Activated T-helper 1 cell treated with anti-CD3 and anti-CD28 coated beads, Interleukin-2, amount 50 U/mL, for 16 hours (primary cell): ENCODE measurements at regions not wholly inside any gene's neighbourhood (a gene's known extent, or its start where the extent isn't known, plus 50 kb on each side); places are given as distances from the start of the nearest gene placed in this dataset.

ENCODE experiments used
- DNase-seq, 2 donors: peaks; one replicate each; pipeline ENCODE4 v3.0.0-alpha.2; 2020; ENCODE audit warnings: low read depth in 1 of 2, low spot score in 1 of 2

DNA sequence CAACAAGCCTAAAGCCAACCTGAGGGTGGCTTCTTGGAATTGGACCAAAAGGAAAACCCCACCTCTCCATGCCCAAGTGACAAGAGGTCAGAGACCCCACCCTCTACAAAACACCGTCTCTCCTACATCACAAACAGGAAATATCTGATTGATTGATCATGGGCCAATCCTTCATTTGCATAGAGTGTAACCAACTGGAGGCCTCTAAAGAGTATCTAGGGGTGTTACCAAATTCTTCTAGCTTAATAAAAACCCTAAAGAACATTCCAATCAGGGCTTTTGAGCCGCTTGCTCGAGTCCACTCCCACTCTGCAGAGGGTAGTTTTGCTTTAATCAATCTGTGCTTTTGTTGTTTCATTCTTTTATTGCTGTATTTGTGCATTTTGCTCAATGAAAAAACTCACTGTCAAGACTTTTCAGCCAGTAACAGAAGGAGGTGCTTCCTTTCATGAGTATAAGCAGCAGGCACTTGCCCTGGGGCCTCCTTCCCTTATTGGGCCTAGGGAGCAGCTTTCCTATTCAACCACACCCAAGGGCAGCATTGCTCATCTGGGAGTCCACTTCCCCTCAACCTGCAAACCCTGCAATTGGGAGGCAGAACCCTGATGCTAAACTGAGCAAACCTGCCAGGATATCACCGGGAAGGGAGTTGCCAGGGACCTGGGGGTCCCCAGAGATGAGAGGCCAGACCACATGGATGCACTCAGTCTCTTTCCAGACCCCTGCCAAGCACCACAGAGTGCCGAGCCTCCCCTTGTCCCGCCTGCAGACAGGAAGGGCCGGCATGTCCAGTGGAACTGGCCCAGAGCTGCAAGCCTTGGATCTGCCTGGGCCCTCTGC, 154.3 kb upstream of the VSTM2B start:
- DNase-seq, result no peak

DNA sequence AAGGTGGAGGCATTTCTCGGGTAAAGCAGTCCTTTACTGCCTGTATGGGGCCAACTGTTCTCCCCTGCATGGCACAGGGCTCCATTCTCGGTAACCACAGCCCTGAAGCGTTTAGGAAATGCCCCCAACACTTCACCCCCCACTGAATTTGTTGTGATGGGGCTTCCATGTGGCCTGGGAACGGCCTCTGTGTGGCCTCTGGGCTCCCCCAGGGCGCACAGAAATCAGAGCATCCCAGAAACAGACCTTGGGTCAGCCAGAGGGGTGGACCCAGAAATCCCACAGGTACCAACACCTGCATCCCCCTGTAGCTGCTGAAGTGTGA, 153.7 kb upstream of the VSTM2B start:
- DNase-seq, result no peak

GRCh38 chr19:29372461-29372860, 153.3 kb upstream of the VSTM2B start:
- DNase-seq, result no peak

GRCh38 chr19:29372921-29373797, 152.6 kb upstream of the VSTM2B start:
- DNase-seq, result no peak

- no peak for DNase-seq
These were observed 150.2 kb upstream of the VSTM2B start for GRCh38 chr19:29375429-29376119.

- DNase-seq, result no peak
These were observed 148.9 kb upstream of the VSTM2B start for GRCh38 chr19:29376855-29377354.

DNA sequence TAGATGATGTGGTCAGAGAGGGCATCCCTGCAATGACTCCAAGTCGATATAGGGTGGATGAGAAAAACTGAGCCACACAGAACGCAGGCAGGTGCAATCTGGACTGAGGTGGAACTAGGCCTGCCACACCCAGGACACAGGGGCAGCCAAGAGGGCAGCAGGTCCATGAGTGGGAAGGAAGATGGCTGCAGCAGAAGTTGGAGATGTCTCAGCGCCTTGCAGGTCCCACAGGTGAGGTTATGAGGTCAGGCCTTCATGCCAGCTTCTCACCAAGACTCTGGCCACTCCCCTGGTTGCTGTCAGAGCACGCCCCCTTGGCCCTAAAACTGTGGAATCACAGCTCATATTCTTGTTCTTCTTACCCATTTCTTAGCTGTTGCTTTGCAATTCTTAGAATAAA, 147.7 kb upstream of the VSTM2B start:
- no peak for DNase-seq

GRCh38 chr19:29378543-29379080, 147.2 kb upstream of the VSTM2B start:
- DNase-seq, result no peak

DNA sequence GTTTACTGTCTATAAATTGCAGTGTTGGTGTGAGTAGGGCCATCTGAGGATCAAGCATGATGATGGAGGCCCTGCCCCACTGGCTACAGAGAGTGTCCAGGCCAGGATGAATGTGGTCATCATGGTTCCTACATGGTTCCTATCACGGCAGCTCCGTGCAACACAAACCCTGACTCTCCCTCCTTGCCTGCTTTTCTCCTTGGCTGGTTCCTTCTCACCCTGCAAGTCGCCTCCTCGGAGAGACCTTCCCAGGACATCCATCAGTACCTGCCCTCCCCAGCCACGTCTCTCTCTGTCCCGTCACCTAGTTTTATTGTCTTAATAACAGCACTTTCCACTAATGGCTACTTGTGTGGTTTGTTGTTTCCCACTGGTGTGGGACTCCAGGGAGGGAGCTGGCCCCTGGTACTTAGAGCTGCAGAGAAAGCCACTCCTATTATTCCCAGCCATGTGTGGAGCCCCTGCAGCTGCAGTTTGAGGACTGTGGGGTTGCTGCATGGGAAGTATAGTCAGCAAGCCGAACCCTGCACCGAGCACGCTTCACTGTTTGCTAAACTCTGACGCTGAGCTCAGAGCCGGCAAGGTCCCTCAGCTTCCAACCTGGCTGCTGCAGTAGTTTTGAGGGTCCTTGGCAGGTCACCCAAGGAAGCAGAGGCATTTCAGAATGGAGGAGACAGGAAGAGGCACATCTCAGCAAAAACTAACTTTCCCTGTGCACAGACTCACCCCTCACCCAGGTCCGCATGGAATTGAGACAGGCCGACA, 146.4 kb upstream of the VSTM2B start:
- DNase-seq, result no peak

DNA sequence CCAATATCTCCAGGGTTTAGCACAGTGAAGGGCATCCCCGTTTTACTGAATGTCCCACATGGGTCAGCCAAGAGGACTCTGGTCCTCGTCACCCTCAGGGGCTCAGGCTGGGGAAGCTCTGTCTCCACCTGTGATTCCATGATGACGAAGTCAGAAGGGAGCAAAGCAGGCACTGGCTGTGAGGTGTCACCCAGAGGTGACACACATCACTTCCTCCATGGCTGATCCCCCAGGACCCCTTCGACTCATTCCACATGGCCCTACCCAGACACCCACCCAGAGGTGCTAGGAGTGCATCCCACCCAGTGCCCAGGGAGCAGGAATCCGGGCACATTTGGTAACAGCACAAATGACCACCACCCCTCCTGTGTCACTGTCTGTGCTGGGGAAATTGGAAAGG, 145.2 kb upstream of the VSTM2B start:
- no peak for DNase-seq

GRCh38 chr19:29381353-29382203, 144.2 kb upstream of the VSTM2B start:
- DNase-seq, result no peak

- no peak for DNase-seq
These were observed 142.1 kb upstream of the VSTM2B start for GRCh38 chr19:29383696-29384095.

GRCh38 chr19:29384656-29385055, 141.1 kb upstream of the VSTM2B start:
- DNase-seq, result no peak

DNA sequence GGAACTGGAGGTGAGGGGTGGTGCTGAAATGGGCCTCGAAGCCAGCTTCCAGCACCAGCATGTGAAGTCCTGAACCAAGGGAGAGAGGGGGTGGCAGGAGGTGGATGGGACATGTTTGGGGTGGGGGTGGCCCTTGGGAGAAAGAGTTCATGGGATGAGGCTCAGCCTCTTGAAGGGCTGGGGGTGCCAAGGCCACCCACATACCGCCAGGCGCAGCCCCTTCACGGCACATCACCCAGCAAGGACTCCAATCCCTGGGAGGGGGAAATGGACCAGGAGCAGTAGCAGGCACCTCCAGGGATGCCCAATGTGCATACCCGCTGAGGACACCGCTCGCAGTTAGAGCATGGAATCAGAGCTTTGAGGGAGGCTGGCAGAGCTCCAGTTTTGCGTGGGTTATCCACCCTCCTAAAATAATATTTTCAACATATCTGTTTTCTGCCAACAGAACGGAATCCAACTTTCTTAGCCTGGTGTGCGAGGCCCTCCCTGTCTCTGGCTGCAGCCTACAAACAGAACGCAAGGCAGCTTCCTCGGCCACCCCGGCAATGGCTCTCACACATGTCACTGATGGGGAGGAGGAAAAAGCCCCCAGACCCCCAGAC, 140.5 kb upstream of the VSTM2B start:
- no peak for DNase-seq

DNA sequence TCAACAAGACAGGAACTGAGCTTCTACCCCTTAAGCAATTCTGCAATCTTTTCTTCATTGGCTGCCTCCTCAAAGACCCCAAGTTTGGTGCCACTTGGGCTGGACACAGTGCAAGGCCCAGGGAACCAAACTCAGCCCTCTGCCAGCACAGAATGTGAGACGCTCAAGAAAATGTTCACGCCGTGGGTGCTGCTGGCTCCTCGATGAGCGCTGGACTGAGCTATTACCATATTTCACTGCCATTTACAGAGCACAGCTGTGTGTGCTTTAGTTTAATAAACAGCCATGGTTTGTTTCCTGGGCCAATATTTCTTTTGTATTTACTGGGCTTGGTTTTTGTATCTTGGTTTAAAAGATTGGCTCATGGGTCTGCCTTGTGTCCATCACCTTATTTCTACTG, 138.8 kb upstream of the VSTM2B start:
- no peak for DNase-seq

- DNase-seq, result no peak
These were observed 138.2 kb upstream of the VSTM2B start for GRCh38 chr19:29387586-29387985.

- no peak for DNase-seq
These were observed 136.3 kb upstream of the VSTM2B start for GRCh38 chr19:29389495-29389894.

DNA sequence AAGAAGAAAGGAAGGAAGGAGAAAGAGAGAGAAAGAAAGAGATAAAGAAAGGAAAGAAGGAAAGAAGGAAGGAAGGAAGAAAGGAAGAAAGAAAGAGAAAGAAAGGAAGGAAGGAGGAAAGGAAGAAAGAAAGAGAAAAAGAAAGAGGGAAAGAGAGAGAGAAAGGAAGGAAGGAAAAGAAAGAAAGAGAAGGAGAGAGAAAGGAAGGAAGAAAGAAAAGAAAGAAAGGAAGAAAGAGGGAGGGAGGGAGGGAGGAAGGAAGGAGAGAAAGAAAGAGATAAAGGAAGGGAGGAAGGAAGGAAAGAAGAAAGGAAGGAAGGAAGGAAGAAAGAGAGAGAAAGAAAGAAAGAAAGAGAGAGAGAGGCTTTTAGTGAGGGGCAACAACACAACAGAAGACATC, 135.1 kb upstream of the VSTM2B start:
- DNase-seq, result no peak

GRCh38 chr19:29393915-29394460, 131.8 kb upstream of the VSTM2B start:
- DNase-seq, result no peak
